GM19035 (cell line): ENCODE measurements at regions not wholly inside any gene's neighbourhood (a gene's known extent, or its start where the extent isn't known, plus 50 kb on each side); places are given as distances from the start of the nearest gene placed in this dataset.
"Not testable (repeated sequence)": the region's sequence is repeated elsewhere in the genome, so short reads cannot be mapped to it uniquely, and the experiment has no call there.

Experiments used
- ATAC-seq: cut with Tn5 transposase; IDR thresholded peaks from one replicate; pipeline ENCODE4 v1.9.1; 2021; ENCODE audit not compliant: unreplicated experiment

- not testable (repeated sequence) for ATAC-seq
Observed at GRCh38 chr2:75834588-75834987, 123.9 kb upstream of the GCFC2 start.

- no peak for ATAC-seq
Observed at GRCh38 chr2:75833386-75833785, 122.7 kb upstream of the GCFC2 start.

GRCh38 chr2:75828826-75829225 is 118.1 kb upstream of the GCFC2 start:
- ATAC-seq, result no peak

GRCh38 chr2:75823515-75823914 is 112.8 kb upstream of the GCFC2 start:
- ATAC-seq, result not testable (repeated sequence)

GRCh38 chr2:75822336-75822735 is 111.6 kb upstream of the GCFC2 start:
- no peak for ATAC-seq

GRCh38 chr2:75820693-75821092 is 110.0 kb upstream of the GCFC2 start:
- ATAC-seq, result peak; percentile 64

- no peak for ATAC-seq
Observed at GRCh38 chr2:75810611-75811330, 100.1 kb upstream of the GCFC2 start.

- no peak for ATAC-seq
Observed at GRCh38 chr2:75808793-75809535, 98.2 kb upstream of the GCFC2 start.

GRCh38 chr2:75807992-75808391 is 97.3 kb upstream of the GCFC2 start:
- no peak for ATAC-seq

GRCh38 chr2:75801234-75801982 is 90.7 kb upstream of the GCFC2 start:
- ATAC-seq, result peak; percentile 31

GRCh38 chr2:75800456-75800855 is 89.7 kb upstream of the GCFC2 start:
- ATAC-seq, result peak; percentile 73

- peak; percentile 49 for ATAC-seq
Observed at GRCh38 chr2:75799859-75800258, 89.1 kb upstream of the GCFC2 start.

GRCh38 chr2:75798569-75798968 is 87.9 kb upstream of the GCFC2 start:
- ATAC-seq, result no peak

GRCh38 chr2:75792996-75793395 is 82.3 kb upstream of the GCFC2 start:
- no peak for ATAC-seq

GRCh38 chr2:75792146-75792545 is 81.4 kb upstream of the GCFC2 start:
- ATAC-seq, result no peak

GRCh38 chr2:75790814-75791467 is 80.2 kb upstream of the GCFC2 start:
- ATAC-seq, result peak; percentile 46

GRCh38 chr2:75790121-75790813 is 79.6 kb upstream of the GCFC2 start:
- ATAC-seq, result no peak

- ATAC-seq, result no peak
Observed at GRCh38 chr2:75788902-75789301, 78.2 kb upstream of the GCFC2 start.

- no peak for ATAC-seq
Observed at GRCh38 chr2:75788154-75788553, 77.4 kb upstream of the GCFC2 start.

- peak; percentile 58 for ATAC-seq
Observed at GRCh38 chr2:75787532-75788132, 76.9 kb upstream of the GCFC2 start.
